Activated T-cell treated with anti-CD3 and anti-CD28 coated beads for 4 hours (primary cell): ENCODE measurements at regions not wholly inside any gene's neighbourhood (a gene's known extent, or its start where the extent isn't known, plus 50 kb on each side); places are given as distances from the start of the nearest gene placed in this dataset.

Experiments used
- DNase-seq: peaks from one replicate; pipeline ENCODE4 v3.0.0-alpha.2; 2020

- DNase-seq, result no peak
Observed at GRCh38 chr5:72010430-72010829, 96.8 kb upstream of the MAP1B start.

- no peak for DNase-seq
Observed at GRCh38 chr5:72012906-72013305, 94.4 kb upstream of the MAP1B start.

GRCh38 chr5:72013766-72014624, 93.3 kb upstream of the MAP1B start:
- DNase-seq, result no peak

- DNase-seq, result no peak
Observed at GRCh38 chr5:72015103-72015548, 92.1 kb upstream of the MAP1B start.

- peak; percentile 42 for DNase-seq
Observed at GRCh38 chr5:72018143-72018803, 89.0 kb upstream of the MAP1B start.

- DNase-seq, result no peak
Observed at GRCh38 chr5:72020161-72020983, 86.9 kb upstream of the MAP1B start.

- DNase-seq, result no peak
Observed at GRCh38 chr5:72021651-72022357, 85.5 kb upstream of the MAP1B start.

- no peak for DNase-seq
Observed at GRCh38 chr5:72028382-72028781, 78.9 kb upstream of the MAP1B start.

GRCh38 chr5:72030237-72030636, 77.0 kb upstream of the MAP1B start:
- no peak for DNase-seq

- DNase-seq, result no peak
Observed at GRCh38 chr5:72032788-72033187, 74.5 kb upstream of the MAP1B start.

- no peak for DNase-seq
Observed at GRCh38 chr5:72034770-72035169, 72.5 kb upstream of the MAP1B start.

- no peak for DNase-seq
Observed at GRCh38 chr5:72035831-72036230, 71.4 kb upstream of the MAP1B start.

GRCh38 chr5:72036951-72037350, 70.3 kb upstream of the MAP1B start:
- no peak for DNase-seq

GRCh38 chr5:72040513-72040912, 66.8 kb upstream of the MAP1B start:
- DNase-seq, result no peak

- DNase-seq, result no peak
Observed at GRCh38 chr5:72041654-72042053, 65.6 kb upstream of the MAP1B start.

GRCh38 chr5:72042097-72042496, 65.2 kb upstream of the MAP1B start:
- no peak for DNase-seq

- no peak for DNase-seq
Observed at GRCh38 chr5:72045692-72046091, 61.6 kb upstream of the MAP1B start.

GRCh38 chr5:72046106-72046505, 61.2 kb upstream of the MAP1B start:
- DNase-seq, result no peak

GRCh38 chr5:72055636-72056035, 51.6 kb upstream of the MAP1B start:
- DNase-seq, result no peak
